GM20000 (cell line): ENCODE measurements at regions not wholly inside any gene's neighbourhood (a gene's known extent, or its start where the extent isn't known, plus 50 kb on each side); places are given as distances from the start of the nearest gene placed in this dataset.

ENCODE experiments used
- DNase-seq: peaks from one replicate; pipeline ENCODE4 v3.0.0; 2012; ENCODE audit warnings: low spot score
- CTCF ChIP-seq: IDR thresholded peaks from 2 replicates; pipeline ENCODE4 v1.5.1; 2012; ENCODE audit warnings: mild to moderate bottlenecking, control low read depth; ENCODE audit errors: extremely low read depth, missing control alignments

DNA sequence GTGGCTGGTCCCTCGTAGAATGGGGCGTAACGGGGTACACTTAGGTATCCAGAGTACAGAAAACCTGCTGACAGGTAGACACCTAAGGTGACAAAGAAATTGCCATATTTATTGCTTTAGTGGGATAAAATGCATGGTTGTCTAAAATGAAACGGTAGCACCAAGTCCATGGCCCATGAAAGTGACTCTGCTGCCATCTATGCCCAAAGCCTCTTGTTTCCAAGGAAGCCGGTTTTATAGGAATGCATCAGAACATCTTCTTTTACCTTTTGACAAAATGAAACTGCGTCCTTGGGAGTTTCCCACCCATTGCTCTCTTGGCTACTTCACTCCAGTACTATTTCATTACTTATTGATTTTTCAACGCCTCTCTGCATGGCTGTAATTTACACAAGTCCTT lies 151.3 kb upstream of the ZFHX3 start:
- DNase-seq: no peak
- no peak for TF ChIP-seq CTCF

DNA sequence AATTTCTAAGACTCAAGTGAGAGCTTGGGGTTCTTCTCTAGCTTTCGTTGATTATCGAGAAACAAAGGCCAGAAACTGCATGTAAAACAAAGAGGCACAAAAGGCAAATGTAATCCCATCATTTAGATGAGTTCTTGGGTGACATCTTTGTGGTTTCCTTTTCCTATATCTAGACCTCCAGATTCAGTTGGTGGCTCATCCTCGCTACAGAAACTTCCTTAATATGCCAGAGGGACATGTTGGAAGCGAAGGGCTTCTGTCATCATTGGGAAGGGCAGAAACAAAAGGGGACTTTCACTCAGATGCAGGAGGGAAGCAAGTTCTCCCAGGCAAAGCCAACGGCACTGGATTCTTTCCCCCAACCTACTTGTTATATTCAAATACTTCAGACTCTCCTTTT lies 150.6 kb upstream of the ZFHX3 start:
- DNase-seq: no peak
- no peak for TF ChIP-seq CTCF

DNA sequence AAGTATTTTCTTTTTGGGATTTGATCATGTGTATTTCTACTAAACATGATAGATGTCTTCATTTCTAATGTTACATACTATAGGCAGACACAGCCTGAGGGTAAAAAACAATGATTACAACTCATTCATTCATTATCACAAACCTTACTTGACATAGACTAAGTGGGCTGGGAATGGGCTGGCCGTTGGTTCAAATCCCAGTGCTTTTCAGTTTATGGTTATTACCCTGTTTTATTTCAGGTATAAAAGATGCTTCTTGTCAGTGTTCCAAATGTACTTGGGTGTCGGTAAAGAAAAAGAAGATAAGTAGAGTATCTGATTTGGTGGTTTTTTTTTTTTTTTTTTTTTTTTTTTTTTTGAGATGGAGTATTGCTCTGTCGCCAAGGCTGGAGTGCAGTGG lies 149.7 kb upstream of the ZFHX3 start:
- DNase-seq: no peak
- no peak for TF ChIP-seq CTCF

DNA sequence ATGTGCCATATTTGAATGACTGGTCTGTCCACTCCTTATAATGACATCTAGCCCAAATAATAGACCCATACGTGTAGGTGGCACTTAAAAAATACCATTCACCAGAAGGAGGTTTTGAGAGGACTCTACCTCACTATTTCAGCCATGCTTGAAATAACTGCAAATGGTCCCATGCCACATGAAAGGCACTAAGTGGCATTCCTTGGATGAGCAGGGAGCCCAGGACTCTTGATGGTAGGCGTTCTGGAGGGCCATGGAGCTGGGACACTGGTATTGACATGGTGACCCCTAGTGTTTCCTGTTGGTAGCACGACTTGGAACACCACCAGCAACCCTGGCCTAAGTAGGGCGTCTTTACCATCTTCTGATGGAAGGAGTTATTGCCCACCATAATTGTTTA lies 148.7 kb upstream of the ZFHX3 start:
- TF ChIP-seq CTCF: peak; percentile 56
- DNase-seq: peak; percentile 69

GRCh38 chr16:73193464-73193863 lies 145.5 kb upstream of the ZFHX3 start:
- no peak for DNase-seq
- TF ChIP-seq CTCF: no peak

GRCh38 chr16:73192232-73192894 lies 144.4 kb upstream of the ZFHX3 start:
- DNase-seq: no peak
- TF ChIP-seq CTCF: no peak

DNA sequence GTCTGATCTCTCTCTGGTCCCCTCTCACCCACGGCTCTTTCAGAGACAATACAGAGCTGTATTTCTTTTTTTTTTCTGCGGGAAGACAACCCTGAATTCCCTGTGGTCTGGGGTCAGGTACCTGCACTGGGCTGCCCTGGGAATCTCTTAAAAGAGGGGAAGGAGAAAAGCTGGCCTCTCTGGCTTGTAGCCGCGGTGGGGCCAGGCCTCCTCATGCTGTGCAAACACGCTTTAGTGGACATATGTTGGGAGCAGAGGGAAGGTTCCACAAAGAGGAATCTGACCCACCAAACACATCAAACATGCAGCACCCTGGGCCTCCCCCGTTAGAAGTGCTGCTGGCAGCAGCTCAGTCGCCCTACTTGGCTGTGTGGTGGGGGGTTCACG lies 143.7 kb upstream of the ZFHX3 start:
- DNase-seq: no peak
- TF ChIP-seq CTCF: no peak
